ENCODE measurements at regions not wholly inside any gene's neighbourhood (a gene's known extent, or its start where the extent isn't known, plus 50 kb on each side); places are given as distances from the start of the nearest gene placed in this dataset.

- Histone ChIP-seq H3K4me3 (ENCODE audit: low read length in 2 of 2) (no peak overlapping the region), H3K27ac (ENCODE audit: low read depth in 1 of 2, low read length in 1 of 2) (no peak overlapping the region), H3K9me3 (ENCODE audit: control insufficient read depth in 2 of 2, insufficient read depth in 1 of 2, low read length in 1 of 2) (no peaks in the 10 kb centered on the region), H3K36me3 (ENCODE audit: control insufficient read depth in 2 of 2, insufficient read depth in 2 of 2, low read length in 1 of 2) (no peaks in the 10 kb centered on the region), H3K4me1 (ENCODE audit: control insufficient read depth in 2 of 2, insufficient read depth in 2 of 2, low read length in 2 of 2) (no peaks in the 10 kb centered on the region), H3K27me3 (ENCODE audit: control insufficient read depth in 2 of 2, insufficient read depth in 1 of 2, low read length in 1 of 2) (no peaks in the 10 kb centered on the region)
- DNase-seq (ENCODE audit: low read depth in 6 of 9, low spot score in 9 of 9) = no peak
- WGBS = 81% methylated on average over 5 of the region's 5 CpGs
Observed at GRCh38 chr4:12966726-12967125, 517.4 kb downstream of the RAB28 start.

DNA sequence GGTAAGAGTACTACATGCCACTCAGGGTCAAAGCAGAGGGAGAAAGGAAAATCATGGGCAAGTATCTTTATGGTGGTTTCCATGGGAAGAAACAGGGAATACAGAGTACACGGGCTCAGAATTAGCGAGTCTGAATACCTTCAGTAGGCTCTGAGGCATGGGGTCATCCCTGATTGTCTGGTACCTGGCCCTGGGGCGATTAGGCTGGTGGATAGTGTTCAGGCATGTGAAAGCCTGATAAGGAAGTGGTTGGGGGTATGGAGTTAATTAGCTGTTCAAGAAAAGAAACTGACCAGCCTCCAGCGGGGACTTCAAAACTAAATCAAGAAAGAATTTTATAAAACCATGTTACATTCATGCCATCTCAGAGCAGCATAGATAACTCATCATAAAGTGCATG, 518.8 kb downstream of the RAB28 start:
- WGBS = 71% methylated on average over 4 of the region's 4 CpGs
- no peak overlapping the region for H3K4me3 ChIP-seq (ENCODE audit: low read length in 2 of 2)

GRCh38 chr4:12963912-12964311, 520.2 kb downstream of the RAB28 start:
- no peaks in the 10 kb centered on the region for H3K9me3 ChIP-seq (ENCODE audit: control insufficient read depth in 2 of 2, insufficient read depth in 1 of 2, low read length in 1 of 2)
- H3K27ac ChIP-seq (ENCODE audit: low read depth in 1 of 2, low read length in 1 of 2) = no peak overlapping the region
- H3K4me1 ChIP-seq (ENCODE audit: control insufficient read depth in 2 of 2, insufficient read depth in 2 of 2, low read length in 2 of 2) = no peaks in the 10 kb centered on the region
- no peaks in the 10 kb centered on the region for H3K27me3 ChIP-seq (ENCODE audit: control insufficient read depth in 2 of 2, insufficient read depth in 1 of 2, low read length in 1 of 2)
- H3K4me3 ChIP-seq (ENCODE audit: low read length in 2 of 2) = no peak overlapping the region
- H3K36me3 ChIP-seq (ENCODE audit: control insufficient read depth in 2 of 2, insufficient read depth in 2 of 2, low read length in 1 of 2) = no peaks in the 10 kb centered on the region
- no peak for DNase-seq (ENCODE audit: low read depth in 6 of 9, low spot score in 9 of 9)
- WGBS = 90% methylated on average over 1 of the region's 1 CpG

More for the DNA sequence above, 518.8 kb downstream of the RAB28 start:
- Histone ChIP-seq H3K9me3 (ENCODE audit: control insufficient read depth in 2 of 2, insufficient read depth in 1 of 2, low read length in 1 of 2) (no peaks in the 10 kb centered on the region), H3K27ac (ENCODE audit: low read depth in 1 of 2, low read length in 1 of 2) (no peak overlapping the region), H3K4me1 (ENCODE audit: control insufficient read depth in 2 of 2, insufficient read depth in 2 of 2, low read length in 2 of 2) (no peaks in the 10 kb centered on the region), H3K27me3 (ENCODE audit: control insufficient read depth in 2 of 2, insufficient read depth in 1 of 2, low read length in 1 of 2) (no peaks in the 10 kb centered on the region), H3K36me3 (ENCODE audit: control insufficient read depth in 2 of 2, insufficient read depth in 2 of 2, low read length in 1 of 2) (no peaks in the 10 kb centered on the region)
- DNase-seq (ENCODE audit: low read depth in 6 of 9, low spot score in 9 of 9) = no peak

DNA sequence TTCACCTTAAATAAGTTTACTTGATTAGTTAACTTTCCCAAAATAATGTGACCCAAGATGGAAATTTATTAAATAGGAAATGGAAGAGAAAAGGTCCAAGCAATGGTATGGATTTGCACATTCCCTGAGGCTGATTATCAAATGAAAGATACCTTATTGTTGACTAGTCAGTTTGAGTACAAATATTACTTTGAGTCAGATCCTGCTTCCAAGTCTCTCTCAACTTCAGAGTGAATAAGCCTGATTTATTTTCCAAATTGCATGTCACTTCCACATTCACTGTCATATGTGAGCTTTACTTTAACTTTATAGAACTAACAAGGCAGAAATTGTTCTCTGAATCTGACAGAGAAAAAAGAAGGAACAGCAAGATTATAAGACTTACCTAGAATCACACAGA, 520.8 kb downstream of the RAB28 start:
- Histone ChIP-seq H3K27me3 (ENCODE audit: control insufficient read depth in 2 of 2, insufficient read depth in 1 of 2, low read length in 1 of 2) (no peaks in the 10 kb centered on the region), H3K9me3 (ENCODE audit: control insufficient read depth in 2 of 2, insufficient read depth in 1 of 2, low read length in 1 of 2) (no peaks in the 10 kb centered on the region), H3K4me1 (ENCODE audit: control insufficient read depth in 2 of 2, insufficient read depth in 2 of 2, low read length in 2 of 2) (no peaks in the 10 kb centered on the region), H3K27ac (ENCODE audit: low read depth in 1 of 2, low read length in 1 of 2) (no peak overlapping the region), H3K4me3 (ENCODE audit: low read length in 2 of 2) (no peak overlapping the region), H3K36me3 (ENCODE audit: control insufficient read depth in 2 of 2, insufficient read depth in 2 of 2, low read length in 1 of 2) (no peaks in the 10 kb centered on the region)
- no peak for DNase-seq (ENCODE audit: low read depth in 6 of 9, low spot score in 9 of 9)

- WGBS = 88% methylated on average over 2 of the region's 2 CpGs
- Histone ChIP-seq H3K9me3 (ENCODE audit: control insufficient read depth in 2 of 2, insufficient read depth in 1 of 2, low read length in 1 of 2) (no peaks in the 10 kb centered on the region), H3K27me3 (ENCODE audit: control insufficient read depth in 2 of 2, insufficient read depth in 1 of 2, low read length in 1 of 2) (no peaks in the 10 kb centered on the region), H3K27ac (ENCODE audit: low read depth in 1 of 2, low read length in 1 of 2) (no peak overlapping the region), H3K36me3 (ENCODE audit: control insufficient read depth in 2 of 2, insufficient read depth in 2 of 2, low read length in 1 of 2) (no peaks in the 10 kb centered on the region), H3K4me1 (ENCODE audit: control insufficient read depth in 2 of 2, insufficient read depth in 2 of 2, low read length in 2 of 2) (no peaks in the 10 kb centered on the region), H3K4me3 (ENCODE audit: low read length in 2 of 2) (no peak overlapping the region)
- DNase-seq (ENCODE audit: low read depth in 6 of 9, low spot score in 9 of 9) = no peak
Observed at GRCh38 chr4:12961713-12962112, 522.4 kb downstream of the RAB28 start.

DNA sequence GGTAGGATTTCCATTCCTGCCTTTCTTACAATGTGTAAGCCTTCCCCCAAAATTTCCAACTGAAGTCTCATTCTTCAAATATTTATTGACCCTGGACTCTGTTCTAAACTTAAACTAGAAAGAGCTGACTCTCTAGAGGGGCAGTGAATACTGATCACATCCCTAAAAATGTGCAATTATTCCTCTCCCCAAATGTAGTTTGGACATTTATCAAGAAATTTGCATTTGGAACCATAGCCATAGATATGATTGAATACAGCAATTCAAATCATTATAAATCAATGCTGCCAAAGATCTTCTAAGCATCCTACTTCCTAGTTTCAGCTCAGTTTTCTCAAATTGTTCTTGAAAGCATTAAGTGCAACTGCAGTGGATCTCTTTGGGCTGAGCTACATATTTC, 525.7 kb downstream of the RAB28 start:
- no peak overlapping the region for H3K4me3 ChIP-seq (ENCODE audit: low read length in 2 of 2)
- no peaks in the 10 kb centered on the region for H3K9me3 ChIP-seq (ENCODE audit: control insufficient read depth in 2 of 2, insufficient read depth in 1 of 2, low read length in 1 of 2)
- DNase-seq (ENCODE audit: low read depth in 6 of 9, low spot score in 9 of 9) = no peak
- no peaks in the 10 kb centered on the region for H3K36me3 ChIP-seq (ENCODE audit: control insufficient read depth in 2 of 2, insufficient read depth in 2 of 2, low read length in 1 of 2)
- no peaks in the 10 kb centered on the region for H3K4me1 ChIP-seq (ENCODE audit: control insufficient read depth in 2 of 2, insufficient read depth in 2 of 2, low read length in 2 of 2)
- no peak overlapping the region for H3K27ac ChIP-seq (ENCODE audit: low read depth in 1 of 2, low read length in 1 of 2)
- H3K27me3 ChIP-seq (ENCODE audit: control insufficient read depth in 2 of 2, insufficient read depth in 1 of 2, low read length in 1 of 2) = no peaks in the 10 kb centered on the region

- no peaks in the 10 kb centered on the region for H3K27me3 ChIP-seq (ENCODE audit: control insufficient read depth in 2 of 2, insufficient read depth in 1 of 2, low read length in 1 of 2)
- H3K27ac ChIP-seq (ENCODE audit: low read depth in 1 of 2, low read length in 1 of 2) = no peak overlapping the region
- H3K36me3 ChIP-seq (ENCODE audit: control insufficient read depth in 2 of 2, insufficient read depth in 2 of 2, low read length in 1 of 2) = no peaks in the 10 kb centered on the region
- H3K9me3 ChIP-seq (ENCODE audit: control insufficient read depth in 2 of 2, insufficient read depth in 1 of 2, low read length in 1 of 2) = no peaks in the 10 kb centered on the region
- no peak overlapping the region for H3K4me3 ChIP-seq (ENCODE audit: low read length in 2 of 2)
- no peak for DNase-seq (ENCODE audit: low read depth in 6 of 9, low spot score in 9 of 9)
- no peaks in the 10 kb centered on the region for H3K4me1 ChIP-seq (ENCODE audit: control insufficient read depth in 2 of 2, insufficient read depth in 2 of 2, low read length in 2 of 2)
- WGBS = 89% methylated on average over 3 of the region's 3 CpGs
Observed at GRCh38 chr4:12957108-12957507, 527.0 kb downstream of the RAB28 start.

- 84% methylated on average over 2 of the region's 2 CpGs for whole genome bisulfite sequencing
- no peaks in the 10 kb centered on the region for H3K27me3 ChIP-seq (ENCODE audit: control insufficient read depth in 2 of 2, insufficient read depth in 1 of 2, low read length in 1 of 2)
Observed at GRCh38 chr4:12956026-12956425, 528.1 kb downstream of the RAB28 start.

DNA sequence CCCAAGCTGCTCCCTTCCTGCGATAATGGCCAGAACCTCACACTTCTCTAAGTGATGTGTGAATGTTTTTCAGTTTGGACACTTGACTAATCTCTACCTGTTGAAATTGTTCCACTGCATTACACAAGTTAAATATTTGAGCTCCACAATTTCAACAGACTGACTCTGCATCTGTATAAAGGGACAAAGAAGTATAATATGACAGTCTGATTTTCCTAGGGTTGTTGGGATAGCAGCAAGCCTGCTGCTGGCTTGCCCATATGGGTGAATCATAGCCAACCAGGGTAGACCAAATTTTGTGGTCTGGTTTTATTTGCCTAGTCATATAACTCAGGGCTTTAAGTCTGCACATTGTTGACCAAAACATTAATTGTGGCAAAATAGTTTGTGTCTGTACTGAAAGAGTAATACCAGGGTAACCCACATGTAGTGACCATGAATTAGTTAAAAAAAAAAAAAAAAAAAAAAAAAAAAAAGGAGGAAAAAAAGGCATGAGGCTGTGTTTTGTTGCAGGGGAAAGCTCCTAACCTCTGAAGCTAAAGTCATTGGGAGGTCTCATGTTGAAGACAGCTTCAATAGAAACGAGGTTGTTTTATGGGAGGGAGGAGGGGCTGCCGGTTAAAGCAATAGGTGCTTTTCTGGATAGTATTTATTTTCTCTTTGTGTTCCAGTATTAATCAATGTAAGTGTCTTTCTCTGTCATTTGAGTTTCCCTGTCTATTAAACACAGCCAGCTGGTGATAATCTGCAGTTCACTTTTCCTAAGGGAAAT, 534.2 kb downstream of the RAB28 start:
- Histone ChIP-seq H3K9me3 (ENCODE audit: control insufficient read depth in 2 of 2, insufficient read depth in 1 of 2, low read length in 1 of 2) (no peaks in the 10 kb centered on the region), H3K4me1 (ENCODE audit: control insufficient read depth in 2 of 2, insufficient read depth in 2 of 2, low read length in 2 of 2) (no peaks in the 10 kb centered on the region), H3K4me3 (ENCODE audit: low read length in 2 of 2) (no peak overlapping the region), H3K36me3 (ENCODE audit: control insufficient read depth in 2 of 2, insufficient read depth in 2 of 2, low read length in 1 of 2) (no peaks in the 10 kb centered on the region), H3K27ac (ENCODE audit: low read depth in 1 of 2, low read length in 1 of 2) (no peak overlapping the region), H3K27me3 (ENCODE audit: control insufficient read depth in 2 of 2, insufficient read depth in 1 of 2, low read length in 1 of 2) (no peaks in the 10 kb centered on the region)
- 77% methylated on average over 3 of the region's 3 CpGs for WGBS
- no peak for DNase-seq (ENCODE audit: low read depth in 6 of 9, low spot score in 9 of 9)

More at GRCh38 chr4:12956026-12956425, 528.1 kb downstream of the RAB28 start:
- Histone ChIP-seq H3K9me3 (ENCODE audit: control insufficient read depth in 2 of 2, insufficient read depth in 1 of 2, low read length in 1 of 2) (no peaks in the 10 kb centered on the region), H3K4me3 (ENCODE audit: low read length in 2 of 2) (no peak overlapping the region), H3K36me3 (ENCODE audit: control insufficient read depth in 2 of 2, insufficient read depth in 2 of 2, low read length in 1 of 2) (no peaks in the 10 kb centered on the region), H3K27ac (ENCODE audit: low read depth in 1 of 2, low read length in 1 of 2) (no peak overlapping the region), H3K4me1 (ENCODE audit: control insufficient read depth in 2 of 2, insufficient read depth in 2 of 2, low read length in 2 of 2) (no peaks in the 10 kb centered on the region)
- no peak for DNase-seq (ENCODE audit: low read depth in 6 of 9, low spot score in 9 of 9)
